ENCODE measurements at regions not wholly inside any gene's neighbourhood (a gene's known extent, or its start where the extent isn't known, plus 50 kb on each side); places are given as distances from the start of the nearest gene placed in this dataset.

DNA sequence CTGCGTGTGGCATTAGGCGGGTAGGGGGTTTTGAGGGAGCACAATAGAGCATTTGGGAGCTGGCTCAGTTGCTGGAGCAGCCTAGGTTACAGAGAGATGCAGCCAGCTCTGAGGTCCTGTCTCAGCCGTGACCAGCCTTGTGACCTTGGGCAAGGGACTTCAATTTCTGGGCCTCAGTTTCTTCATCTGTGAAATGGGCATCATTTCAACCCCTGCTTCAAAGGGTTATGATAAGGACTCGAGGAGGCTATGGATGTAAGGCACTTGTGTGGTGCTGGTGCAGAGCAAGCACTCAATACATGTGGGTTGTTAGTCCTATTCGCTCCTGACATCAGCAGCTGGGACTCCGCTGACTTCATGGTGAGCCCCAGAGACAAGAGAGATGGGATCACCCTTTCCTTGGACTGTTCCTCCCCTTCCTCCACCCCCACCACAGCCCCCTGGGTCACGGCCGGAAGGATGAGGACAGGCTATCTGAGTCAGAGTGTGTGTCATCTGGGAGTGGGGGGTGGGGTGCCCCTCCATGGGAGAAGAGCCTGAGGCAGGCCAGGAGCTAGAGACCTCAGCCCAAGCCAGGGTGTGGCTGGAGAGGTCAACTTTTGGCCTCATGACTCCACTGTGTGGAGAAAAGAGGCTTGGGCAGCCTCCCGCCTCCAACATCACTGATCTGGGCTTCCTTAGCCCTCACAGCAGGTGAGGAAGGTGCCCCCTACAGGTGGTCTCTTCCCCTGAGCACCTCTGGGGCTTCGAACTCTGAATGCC lies 71.4 kb upstream of the ZBTB40 start:
- Mint-ChIP-seq H3K27me3 (peaks cover 3% of the 10 kb centered on the region), H3K4me1 (no peaks in the 10 kb centered on the region), H3K36me3 (no peaks in the 10 kb centered on the region), H3K27ac (no peak overlapping the region), H3K9me3 (no peaks in the 10 kb centered on the region), H3K4me3 (no peak overlapping the region)
- ATAC-seq (ENCODE audit: low read depth) (no peak), DNase-seq (ENCODE audit: low spot score in 2 of 2) (no peak)

- H3K36me3 Mint-ChIP-seq = no peaks in the 10 kb centered on the region
- H3K4me3 Mint-ChIP-seq = no peak overlapping the region
- no peak overlapping the region for H3K27ac Mint-ChIP-seq
- no peaks in the 10 kb centered on the region for H3K9me3 Mint-ChIP-seq
- H3K27me3 Mint-ChIP-seq = peaks cover 6% of the 10 kb centered on the region
- ATAC-seq (ENCODE audit: low read depth) = no peak
- no peaks in the 10 kb centered on the region for H3K4me1 Mint-ChIP-seq
- DNase-seq (ENCODE audit: low spot score in 2 of 2) = no peak
These were observed 67.9 kb upstream of the ZBTB40 start for GRCh38 chr1:22383526-22384294.

- DNase-seq (ENCODE audit: low spot score in 2 of 2) (no peak), ATAC-seq (ENCODE audit: low read depth) (no peak)
- Mint-ChIP-seq H3K27me3 (peaks cover 6% of the 10 kb centered on the region), H3K9me3 (no peaks in the 10 kb centered on the region), H3K27ac (no peak overlapping the region), H3K4me1 (no peaks in the 10 kb centered on the region), H3K36me3 (no peaks in the 10 kb centered on the region), H3K4me3 (no peak overlapping the region)
These were observed 66.1 kb upstream of the ZBTB40 start for GRCh38 chr1:22385537-22385936.

DNA sequence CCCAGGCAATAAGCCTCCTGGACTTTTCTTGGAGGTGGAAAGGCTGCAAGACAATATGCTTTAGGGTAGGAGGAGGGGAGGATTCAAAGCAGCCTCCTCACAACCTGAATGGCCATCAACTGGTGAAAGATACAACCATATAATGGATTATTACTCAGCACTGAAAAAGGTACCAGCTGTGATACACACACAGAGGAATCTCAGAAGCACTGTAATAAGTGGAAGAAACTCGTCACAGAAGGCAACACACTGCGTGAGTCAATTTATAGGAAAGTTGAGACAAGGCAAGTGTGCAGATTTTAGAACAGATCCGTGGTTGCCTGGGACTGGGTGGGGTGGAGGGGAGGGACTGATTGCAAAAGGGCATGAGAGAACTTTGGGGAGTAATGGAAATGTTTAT lies 64.9 kb upstream of the ZBTB40 start:
- H3K36me3 Mint-ChIP-seq = no peaks in the 10 kb centered on the region

DNA sequence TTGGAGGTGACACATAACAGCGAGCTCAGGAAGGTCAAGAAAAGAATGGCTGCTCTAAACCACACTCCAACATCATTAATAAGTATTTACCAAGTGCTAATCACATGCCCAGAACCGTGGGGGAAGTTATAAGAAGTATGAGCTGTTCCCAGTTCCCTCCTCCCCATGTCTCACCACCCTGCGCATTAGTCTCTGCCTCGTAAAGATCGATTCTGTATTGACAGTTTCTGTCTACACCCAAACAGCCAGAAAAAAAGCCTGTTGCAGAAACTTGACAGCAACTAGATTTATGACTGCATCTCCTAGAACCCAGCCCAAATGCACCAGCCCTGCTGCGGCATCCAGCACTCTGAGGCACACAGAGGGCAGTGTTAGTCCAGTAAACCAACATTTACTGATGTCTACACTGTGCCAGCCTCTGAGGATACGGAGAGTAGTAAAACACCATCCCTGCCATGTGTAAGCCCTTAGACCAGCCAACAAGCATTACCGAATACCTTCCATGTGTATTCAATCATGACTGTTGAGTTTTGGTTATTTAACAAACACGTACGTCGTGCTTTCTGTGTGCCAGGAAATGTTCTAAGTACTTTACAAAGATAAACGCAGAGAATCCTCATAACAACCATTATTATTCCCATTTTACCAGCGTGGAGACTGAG lies 63.6 kb upstream of the ZBTB40 start:
- Mint-ChIP-seq H3K4me1 (no peaks in the 10 kb centered on the region), H3K4me3 (no peak overlapping the region), H3K27me3 (peaks cover 10% of the 10 kb centered on the region), H3K36me3 (no peaks in the 10 kb centered on the region), H3K9me3 (no peaks in the 10 kb centered on the region), H3K27ac (no peak overlapping the region)
- DNase-seq (ENCODE audit: low spot score in 2 of 2) = no peak
- ATAC-seq (ENCODE audit: low read depth) = no peak

More for the DNA sequence above, 64.9 kb upstream of the ZBTB40 start:
- no peaks in the 10 kb centered on the region for H3K4me1 Mint-ChIP-seq
- peaks cover 6% of the 10 kb centered on the region for H3K27me3 Mint-ChIP-seq
- no peak overlapping the region for H3K27ac Mint-ChIP-seq
- H3K9me3 Mint-ChIP-seq = no peaks in the 10 kb centered on the region
- ATAC-seq (ENCODE audit: low read depth) (no peak), DNase-seq (ENCODE audit: low spot score in 2 of 2) (no peak)
- H3K4me3 Mint-ChIP-seq = no peak overlapping the region

DNA sequence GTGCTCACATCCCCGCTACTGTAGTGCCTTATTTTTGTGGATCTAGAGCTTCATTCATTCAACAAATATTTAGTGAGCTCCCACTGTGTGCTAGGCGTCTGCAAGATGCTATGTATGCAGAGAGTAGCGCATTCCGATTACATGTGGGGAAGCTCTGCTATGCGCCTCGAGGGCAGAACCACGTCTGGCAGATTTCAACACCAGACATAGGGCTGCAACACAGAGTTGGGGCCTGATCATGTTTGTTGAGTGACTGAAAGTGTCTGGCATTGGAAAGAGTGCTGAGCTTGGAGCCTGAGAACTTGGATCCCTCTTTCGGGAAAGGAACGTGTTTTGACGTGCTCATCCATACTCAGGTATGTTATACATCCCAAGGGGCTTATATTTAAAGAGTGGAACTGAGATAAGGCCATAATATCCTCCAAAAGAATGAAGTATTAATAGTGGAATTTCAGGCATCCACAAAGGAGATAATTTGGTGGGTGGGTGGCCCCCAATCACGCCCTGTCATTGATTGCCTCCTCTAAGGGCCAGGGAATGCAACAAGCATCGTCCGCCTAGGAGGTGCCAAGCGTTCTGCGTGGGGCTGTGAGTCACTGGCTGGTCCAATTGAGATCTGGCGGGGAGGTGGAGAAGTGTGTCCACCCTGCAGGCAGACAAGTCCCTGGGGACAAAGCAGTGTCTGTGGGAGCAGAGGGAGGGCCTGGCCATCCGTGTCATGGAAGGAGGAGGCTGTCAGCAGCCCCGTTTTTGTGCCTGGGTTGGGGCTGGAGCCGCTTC lies 62.8 kb upstream of the ZBTB40 start:
- ATAC-seq (ENCODE audit: low read depth) = no peak
- no peaks in the 10 kb centered on the region for H3K9me3 Mint-ChIP-seq
- H3K4me3 Mint-ChIP-seq = no peak overlapping the region
- H3K27ac Mint-ChIP-seq = no peak overlapping the region
- H3K36me3 Mint-ChIP-seq = no peaks in the 10 kb centered on the region
- H3K4me1 Mint-ChIP-seq = no peaks in the 10 kb centered on the region
- peaks cover 10% of the 10 kb centered on the region for H3K27me3 Mint-ChIP-seq
- DNase-seq (ENCODE audit: low spot score in 2 of 2) = no peak

DNA sequence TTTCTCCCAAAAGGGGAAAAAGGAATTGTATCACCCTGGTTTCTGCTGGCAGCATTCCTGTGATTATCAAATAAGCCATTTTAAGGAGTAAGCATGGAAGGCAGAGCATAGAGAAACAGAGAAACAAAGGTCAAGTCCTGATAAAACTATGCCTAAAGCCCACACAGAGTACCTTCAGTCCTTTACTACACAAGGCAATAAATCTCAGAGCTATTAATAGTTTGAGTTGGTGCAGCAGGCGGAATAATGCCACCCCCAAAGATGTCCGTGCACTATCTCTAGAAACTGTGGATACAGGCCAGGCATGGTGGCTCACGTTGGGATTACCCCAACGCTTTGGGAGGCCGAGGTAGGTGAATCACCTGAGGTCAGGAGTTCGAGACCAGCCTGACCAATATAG lies 58.1 kb upstream of the ZBTB40 start:
- DNase-seq (ENCODE audit: low spot score in 2 of 2) (no peak), ATAC-seq (ENCODE audit: low read depth) (no peak)
- Mint-ChIP-seq H3K27me3 (peaks cover 12% of the 10 kb centered on the region), H3K27ac (no peak overlapping the region), H3K4me3 (no peak overlapping the region), H3K36me3 (no peaks in the 10 kb centered on the region), H3K4me1 (no peaks in the 10 kb centered on the region), H3K9me3 (no peaks in the 10 kb centered on the region)

DNA sequence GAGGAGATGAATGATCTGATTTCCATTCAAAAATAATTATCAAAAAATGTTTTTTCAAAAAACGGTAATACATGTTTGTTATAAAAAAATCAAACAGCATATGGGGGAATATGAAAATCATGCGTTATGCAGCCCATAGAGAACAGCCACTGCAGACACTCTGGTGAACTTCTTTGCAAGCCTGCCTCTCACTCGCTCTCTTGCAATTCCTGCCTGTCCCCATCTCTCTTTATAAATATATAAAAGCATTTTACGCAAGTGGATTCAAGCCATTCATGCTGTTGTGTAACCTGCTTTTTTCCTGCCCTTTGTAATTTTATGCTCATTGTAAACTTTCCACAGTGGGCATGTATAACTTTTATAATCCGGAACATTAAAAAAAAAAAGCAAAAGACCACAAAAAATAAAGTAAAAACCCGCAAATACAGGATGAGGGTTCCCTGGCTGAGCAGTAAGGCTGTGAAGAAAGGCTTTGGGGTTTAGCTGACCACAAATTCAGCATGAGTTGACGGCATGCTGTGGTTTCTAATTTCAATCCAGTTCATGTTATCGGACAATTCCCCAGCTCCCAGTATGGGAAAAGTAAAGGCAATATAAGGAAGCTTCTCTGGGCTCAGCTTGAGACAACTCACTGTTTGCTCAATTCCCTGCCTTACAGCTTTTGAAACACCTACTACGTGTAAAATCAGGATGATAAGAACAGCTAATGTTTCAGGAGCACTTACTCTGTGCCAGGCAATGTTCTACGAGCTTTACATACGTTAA lies 52.8 kb upstream of the ZBTB40 start:
- no peaks in the 10 kb centered on the region for H3K9me3 Mint-ChIP-seq
- no peak overlapping the region for H3K27ac Mint-ChIP-seq
- ATAC-seq (ENCODE audit: low read depth) (no peak), DNase-seq (ENCODE audit: low spot score in 2 of 2) (no peak)
- peaks cover 24% of the 10 kb centered on the region for H3K27me3 Mint-ChIP-seq
- no peak overlapping the region for H3K4me3 Mint-ChIP-seq
- H3K36me3 Mint-ChIP-seq = no peaks in the 10 kb centered on the region
- H3K4me1 Mint-ChIP-seq = no peaks in the 10 kb centered on the region

DNA sequence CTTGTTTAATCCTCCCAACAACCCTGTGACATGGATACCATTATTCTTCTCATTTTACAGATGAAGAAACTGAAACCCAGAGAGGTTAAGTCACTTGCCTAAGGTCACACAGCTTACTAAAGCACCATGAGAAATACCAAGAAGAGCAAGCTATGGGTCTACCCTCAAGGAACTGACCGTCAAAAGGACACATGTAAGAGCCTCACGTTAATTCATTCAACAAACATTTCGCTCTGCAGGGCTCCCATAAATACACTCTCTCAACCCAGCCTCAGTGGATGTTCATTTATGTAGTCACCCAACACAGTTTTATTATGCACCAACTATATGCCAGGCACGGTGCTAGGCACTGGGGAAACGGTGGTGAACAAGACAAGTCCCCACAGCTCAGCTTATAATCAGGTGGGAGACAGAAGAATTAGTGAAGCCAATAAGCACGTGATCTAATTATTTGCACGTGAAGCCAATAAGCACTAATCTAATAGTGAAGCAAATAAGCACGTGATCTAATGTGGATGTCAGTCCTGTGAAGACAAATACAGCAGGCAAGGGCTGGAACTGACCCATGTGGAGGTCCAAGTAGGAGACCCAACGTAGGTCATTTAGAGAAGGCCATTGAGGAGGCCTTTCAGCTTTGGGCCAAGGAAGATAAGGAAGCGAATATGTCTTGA lies 52.1 kb upstream of the ZBTB40 start:
- Mint-ChIP-seq H3K27ac (no peak overlapping the region), H3K9me3 (no peaks in the 10 kb centered on the region), H3K4me3 (no peak overlapping the region), H3K4me1 (no peaks in the 10 kb centered on the region), H3K27me3 (peaks cover 24% of the 10 kb centered on the region), H3K36me3 (no peaks in the 10 kb centered on the region)
- no peak for ATAC-seq (ENCODE audit: low read depth)
- no peak for DNase-seq (ENCODE audit: low spot score in 2 of 2)
